ENCODE measurements at regions not wholly inside any gene's neighbourhood (a gene's known extent, or its start where the extent isn't known, plus 50 kb on each side); places are given as distances from the start of the nearest gene placed in this dataset.
"Not testable (repeated sequence)": the region's sequence is repeated elsewhere in the genome, so short reads cannot be mapped to it uniquely, and the experiment has no call there.

DNA sequence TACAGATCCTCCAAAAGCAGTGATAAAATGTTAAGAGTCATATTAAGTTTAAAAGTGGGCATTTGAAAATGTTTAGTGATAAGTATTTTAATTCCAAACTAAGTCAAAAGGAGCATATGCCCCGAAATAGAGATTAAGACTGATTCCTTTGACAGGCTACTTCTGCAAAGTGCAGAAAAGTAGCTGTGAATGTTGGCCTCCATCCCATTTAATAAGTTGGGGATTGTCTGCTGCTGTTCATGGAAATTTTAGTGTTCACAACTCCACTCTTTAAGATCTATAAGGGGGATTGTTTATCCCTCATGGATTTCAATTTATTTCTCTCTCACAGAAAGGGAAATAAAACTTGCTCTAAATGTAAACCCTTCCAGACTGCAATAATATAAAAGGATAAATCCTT lies 278.3 kb downstream of the KCTD12 start:
- no peak for DNase-seq

GRCh38 chr13:76600081-76600480 lies 286.1 kb downstream of the KCTD12 start:
- DNase-seq = no peak

DNA sequence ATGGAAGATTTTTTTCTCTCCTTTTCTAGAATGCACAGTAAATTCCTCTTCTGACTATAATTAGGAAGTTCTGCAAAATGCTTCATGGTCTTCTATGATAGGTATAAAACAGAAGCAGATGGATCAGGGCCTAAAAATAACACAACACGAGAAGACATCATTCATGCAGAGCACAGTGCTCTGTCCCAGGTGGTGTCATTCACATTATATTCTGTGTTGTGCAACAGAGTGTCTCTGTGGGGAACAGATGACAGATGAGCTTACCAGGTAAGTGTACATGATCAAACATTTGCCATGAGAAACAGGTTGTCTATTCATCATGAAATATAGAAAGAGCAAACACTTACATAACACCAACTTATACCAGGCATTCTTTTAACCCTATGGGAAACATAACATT lies 288.3 kb downstream of the KCTD12 start:
- no peak for DNase-seq

- no peak for DNase-seq
These were observed 290.0 kb downstream of the KCTD12 start for GRCh38 chr13:76596216-76596615.

DNA sequence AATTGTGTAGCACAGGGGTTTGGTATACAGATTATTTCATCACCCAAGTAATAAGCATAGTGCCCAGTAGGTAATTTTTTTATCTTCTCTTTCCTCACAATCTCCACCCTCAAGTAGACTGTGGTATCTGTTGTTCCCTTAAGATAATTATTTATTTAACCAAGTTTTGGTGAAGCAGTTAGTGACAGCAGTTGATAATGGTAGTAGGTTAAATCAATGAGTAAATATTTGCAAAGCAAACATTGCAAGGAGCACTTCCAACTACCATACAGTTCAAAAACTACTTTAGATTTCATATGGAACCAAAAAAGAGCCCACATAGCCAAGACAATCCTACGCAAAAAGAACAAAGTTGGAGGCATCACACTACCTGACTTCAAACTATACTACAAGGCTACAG lies 291.8 kb downstream of the KCTD12 start:
- no peak for DNase-seq

DNA sequence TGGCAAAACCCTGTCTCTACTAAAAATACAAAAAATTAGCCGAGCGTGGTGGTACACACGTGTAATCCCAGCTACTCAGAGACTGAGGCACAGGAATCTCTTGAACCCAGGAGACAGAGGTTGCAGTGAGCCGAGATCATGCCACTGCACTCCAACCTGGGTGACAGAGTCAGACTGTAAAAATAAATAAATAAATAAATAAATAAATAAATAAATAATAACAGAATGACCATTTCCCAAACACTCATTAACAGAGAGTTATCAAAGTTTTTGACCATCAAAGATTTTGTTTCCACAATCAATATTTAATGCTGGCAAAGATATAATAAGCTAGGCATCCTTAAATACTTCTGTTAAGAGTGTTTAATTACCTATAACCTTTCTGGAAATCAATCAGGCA lies 299.4 kb downstream of the KCTD12 start:
- no peak for DNase-seq

- DNase-seq = no peak
These were observed 306.5 kb downstream of the KCTD12 start for GRCh38 chr13:76579701-76580100.

- not testable (repeated sequence) for DNase-seq
These were observed 310.6 kb downstream of the KCTD12 start for GRCh38 chr13:76575634-76576033.

DNA sequence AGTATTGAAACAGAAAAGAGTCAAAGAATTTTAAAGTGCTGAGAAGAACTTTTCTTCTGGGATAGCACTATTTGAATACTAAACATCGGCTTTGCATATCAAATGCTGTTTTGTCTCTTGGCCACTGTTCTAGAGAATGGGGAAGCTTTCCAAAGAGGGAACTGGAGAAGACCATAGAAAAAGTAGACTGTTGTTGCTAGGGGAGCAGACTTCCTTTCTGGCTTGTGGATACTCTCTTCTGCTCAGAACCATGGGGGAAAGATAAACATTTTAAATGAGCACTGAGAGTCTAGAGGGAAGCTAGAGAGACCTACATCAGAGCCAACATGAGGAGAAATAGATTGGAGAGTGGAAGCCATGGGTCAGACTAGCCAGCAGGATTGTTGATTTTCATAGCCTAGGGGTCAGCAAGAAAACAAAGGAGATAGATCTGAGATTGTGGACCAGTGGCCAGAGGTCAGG lies 315.7 kb downstream of the KCTD12 start:
- DNase-seq = no peak

DNA sequence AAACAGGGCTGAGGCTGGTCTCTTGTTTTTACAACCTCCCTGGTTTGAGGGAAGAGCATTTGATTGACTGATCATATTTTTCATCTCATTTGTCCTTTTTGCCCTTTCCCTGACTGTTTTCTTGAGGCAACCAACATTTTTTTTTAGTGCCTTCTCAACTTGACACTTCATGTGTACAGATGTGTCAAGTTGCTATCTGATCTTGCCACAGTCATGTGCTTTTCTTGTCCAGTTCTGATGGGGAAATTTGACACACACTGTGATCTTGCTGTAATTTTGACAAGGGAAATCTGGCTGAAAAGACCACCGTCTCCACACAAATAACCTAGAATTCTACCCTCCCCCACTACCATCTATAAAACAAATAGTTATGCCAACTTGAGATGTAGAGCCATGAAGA lies 329.6 kb downstream of the KCTD12 start:
- no peak for DNase-seq

DNA sequence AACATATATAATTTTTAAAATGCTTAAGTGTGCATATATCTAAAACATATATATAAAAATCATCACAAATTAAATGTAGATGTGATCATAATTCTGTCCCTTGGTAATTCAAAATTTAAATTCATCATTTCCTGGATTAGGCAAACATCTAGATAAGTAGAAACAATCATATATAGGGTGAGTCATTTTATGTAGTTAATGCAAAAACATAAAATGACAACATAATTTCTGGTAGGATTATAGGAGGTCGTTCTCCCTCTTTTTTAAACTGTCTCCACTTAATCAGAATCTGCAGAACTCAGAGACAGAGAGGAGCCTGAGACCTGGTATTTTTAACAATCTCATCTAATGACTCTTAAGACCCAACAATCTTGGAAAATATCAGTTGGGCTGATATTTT lies 333.4 kb downstream of the KCTD12 start:
- no peak for DNase-seq

DNA sequence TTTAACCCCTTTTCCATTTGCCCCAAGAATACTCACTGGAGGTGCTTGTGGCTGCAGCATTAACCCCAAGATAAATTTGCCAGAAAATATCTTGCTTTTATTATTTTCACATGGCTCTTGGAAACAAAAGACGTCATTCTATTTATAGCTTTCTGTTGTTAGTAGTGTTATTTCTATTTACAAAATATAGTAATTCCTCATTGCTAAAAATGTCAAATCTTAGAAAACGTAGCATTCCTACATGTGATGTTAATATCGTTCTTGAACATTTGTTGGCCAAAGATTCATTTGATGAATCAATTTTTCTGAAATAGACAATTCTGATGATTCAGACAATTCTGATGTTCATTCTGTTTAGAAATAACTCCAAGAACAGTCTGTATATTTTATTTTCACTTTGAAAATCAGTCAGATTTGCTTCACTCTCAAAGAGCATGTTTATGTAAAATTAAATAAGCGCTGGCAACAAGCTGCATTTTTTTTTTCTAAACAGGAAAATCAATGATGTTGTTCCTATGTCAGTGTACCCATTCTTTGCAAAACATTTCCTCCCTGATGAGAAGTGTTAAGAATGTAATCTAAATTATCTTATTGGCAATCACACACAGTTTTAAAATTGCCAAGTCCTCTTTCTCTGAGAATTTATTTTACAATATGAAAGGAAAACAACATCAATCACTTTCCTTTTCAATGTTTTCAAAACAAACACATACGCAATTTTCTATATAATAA lies 334.0 kb downstream of the KCTD12 start:
- no peak for DNase-seq

DNA sequence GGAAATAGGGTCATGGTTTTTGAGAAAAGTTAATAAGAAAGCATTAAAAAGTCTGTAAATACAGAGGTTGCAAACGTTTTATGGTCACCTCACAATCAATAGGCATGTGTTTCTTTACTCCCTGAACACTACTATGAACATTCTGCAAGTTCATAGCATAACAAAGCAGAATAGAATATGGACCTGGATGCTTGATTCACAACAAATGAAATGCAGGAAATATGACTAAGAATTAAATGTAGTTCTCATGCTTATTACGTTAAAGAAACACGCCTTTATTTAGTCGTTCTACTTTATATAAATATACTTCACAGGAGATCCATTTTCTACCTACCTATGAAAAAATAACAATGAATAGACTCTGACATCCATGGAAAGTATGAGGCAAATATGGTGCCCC lies 344.0 kb downstream of the KCTD12 start:
- no peak for DNase-seq

- no peak for DNase-seq
These were observed 348.2 kb downstream of the KCTD12 start for GRCh38 chr13:76538004-76538403.

DNA sequence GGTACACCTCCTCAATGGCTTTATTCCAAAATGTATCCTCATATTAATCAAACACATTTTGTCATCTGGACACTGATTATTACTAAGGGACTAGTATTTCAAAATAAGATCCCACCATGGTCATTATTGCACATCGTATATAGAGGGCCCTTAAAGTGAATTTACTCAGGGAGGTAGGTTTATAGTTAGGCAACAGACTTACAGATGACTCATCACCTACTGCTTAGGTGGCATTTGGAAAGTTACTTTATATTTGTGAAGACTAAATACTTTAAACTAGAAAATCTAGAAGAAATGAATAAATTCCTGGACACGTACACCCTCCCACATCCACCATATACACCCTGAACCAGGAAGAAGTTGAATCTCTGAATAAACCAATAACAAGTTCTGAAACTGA lies 353.0 kb downstream of the KCTD12 start:
- DNase-seq = no peak

DNA sequence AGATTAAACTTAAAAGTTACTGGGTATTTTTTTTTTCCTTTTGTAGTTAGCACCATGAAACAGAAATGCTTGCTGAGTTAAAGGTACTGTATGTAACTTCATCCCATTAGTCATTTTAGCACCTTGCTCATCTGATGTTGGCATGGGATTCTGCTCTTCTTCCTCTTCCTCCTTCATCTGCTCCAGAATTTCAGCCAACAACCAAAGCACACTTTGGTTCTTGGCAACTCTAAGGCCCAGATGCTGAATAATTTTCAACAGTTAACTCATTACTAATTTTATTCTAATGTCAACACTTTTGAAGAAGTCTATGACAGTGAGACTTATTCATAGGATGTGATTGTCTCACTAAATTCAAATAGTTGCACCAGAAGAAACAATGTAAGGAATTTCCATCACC lies 359.2 kb downstream of the KCTD12 start:
- DNase-seq = no peak

DNA sequence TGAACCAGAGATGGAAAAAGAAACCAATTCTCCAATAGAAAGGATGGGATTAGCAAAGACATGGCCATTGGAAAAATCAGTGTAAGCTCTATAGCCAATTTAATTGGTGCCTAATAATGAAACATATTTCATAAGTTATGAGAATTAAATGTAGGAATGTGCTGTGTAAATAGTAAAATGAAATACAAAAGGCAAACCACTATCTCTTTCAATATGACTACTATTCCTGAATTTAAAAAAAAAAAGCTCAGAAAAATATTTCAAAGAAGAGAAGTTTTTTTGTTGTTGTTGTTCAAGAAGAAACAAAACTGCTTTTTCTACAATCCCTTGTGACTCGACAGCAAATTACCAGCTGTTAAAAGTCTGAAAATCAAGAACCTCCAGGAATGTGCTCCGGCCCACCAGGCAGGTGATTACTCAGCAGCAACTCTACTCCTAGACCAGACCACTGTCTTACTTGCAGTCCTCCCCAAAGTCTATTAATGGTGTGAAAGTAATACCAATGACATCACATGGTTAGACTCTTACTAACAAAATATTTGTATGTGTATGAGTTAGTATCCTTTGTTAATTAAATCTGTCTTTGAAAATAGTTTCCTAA lies 362.4 kb downstream of the KCTD12 start:
- DNase-seq = no peak

- DNase-seq = no peak
These were observed 364.0 kb downstream of the KCTD12 start for GRCh38 chr13:76522083-76522755.

- DNase-seq = no peak
These were observed 366.5 kb downstream of the KCTD12 start for GRCh38 chr13:76519685-76520084.

GRCh38 chr13:76516586-76516985 lies 369.6 kb downstream of the KCTD12 start:
- no peak for DNase-seq

- DNase-seq = no peak
These were observed 370.2 kb downstream of the KCTD12 start for GRCh38 chr13:76516013-76516412.

GRCh38 chr13:76512721-76513145 lies 373.5 kb downstream of the KCTD12 start:
- peak; percentile 96 for DNase-seq

DNA sequence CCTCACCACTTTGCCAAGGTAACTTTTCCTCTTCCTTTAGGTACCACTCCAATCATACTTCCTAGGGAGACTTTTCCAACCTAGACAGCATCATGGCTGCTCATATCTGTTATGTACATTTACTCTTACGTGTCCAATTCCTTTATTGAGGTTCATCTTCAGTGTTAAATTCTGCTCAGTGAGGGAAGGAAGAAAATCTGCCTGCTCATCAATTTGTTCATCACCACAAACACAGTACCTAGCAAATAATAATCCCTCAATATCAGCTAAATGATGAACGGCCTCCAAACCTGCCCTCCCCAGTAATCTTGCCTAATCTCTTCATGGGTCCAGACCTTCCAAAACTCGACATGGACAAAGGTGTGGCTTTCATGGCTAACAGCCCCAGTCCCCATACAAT lies 380.8 kb downstream of the KCTD12 start:
- DNase-seq = no peak

GRCh38 chr13:76503766-76504165 lies 382.4 kb downstream of the KCTD12 start:
- DNase-seq = peak; percentile 76
